ENCODE measurements at regions not wholly inside any gene's neighbourhood (a gene's known extent, or its start where the extent isn't known, plus 50 kb on each side); places are given as distances from the start of the nearest gene placed in this dataset.
A peak's percentile ranks its signal among the peaks of the same experiment; 100 is the strongest.

DNA sequence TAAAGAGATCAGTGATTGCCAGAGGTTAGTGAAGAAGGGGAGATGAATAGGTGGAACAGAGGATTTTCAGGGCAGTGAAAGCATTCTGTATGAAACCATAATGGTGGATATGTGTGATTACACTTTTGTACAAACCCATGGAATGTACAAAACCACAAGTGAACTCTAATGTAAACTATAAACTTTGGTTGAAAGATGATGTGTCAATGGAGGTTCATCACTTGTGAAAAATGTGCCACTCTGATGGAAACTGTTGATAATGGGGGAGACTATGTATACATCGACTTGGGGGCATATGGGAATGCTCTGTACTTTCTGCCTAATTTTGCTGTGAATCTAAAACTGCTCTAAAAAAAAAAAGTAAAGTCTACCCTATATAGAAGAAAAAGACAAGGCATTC is 68.7 kb upstream of the ARHGEF3 start:
- peak; percentile 59 for DNase-seq (ENCODE audit: low read depth)
- TF ChIP-seq, protein P1, sequence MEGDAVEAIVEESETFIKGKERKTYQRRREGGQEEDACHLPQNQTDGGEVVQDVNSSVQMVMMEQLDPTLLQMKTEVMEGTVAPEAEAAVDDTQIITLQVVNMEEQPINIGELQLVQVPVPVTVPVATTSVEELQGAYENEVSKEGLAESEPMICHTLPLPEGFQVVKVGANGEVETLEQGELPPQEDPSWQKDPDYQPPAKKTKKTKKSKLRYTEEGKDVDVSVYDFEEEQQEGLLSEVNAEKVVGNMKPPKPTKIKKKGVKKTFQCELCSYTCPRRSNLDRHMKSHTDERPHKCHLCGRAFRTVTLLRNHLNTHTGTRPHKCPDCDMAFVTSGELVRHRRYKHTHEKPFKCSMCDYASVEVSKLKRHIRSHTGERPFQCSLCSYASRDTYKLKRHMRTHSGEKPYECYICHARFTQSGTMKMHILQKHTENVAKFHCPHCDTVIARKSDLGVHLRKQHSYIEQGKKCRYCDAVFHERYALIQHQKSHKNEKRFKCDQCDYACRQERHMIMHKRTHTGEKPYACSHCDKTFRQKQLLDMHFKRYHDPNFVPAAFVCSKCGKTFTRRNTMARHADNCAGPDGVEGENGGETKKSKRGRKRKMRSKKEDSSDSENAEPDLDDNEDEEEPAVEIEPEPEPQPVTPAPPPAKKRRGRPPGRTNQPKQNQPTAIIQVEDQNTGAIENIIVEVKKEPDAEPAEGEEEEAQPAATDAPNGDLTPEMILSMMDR (IDR thresholded peaks at IDR 0.05; ENCODE audit: insufficient read depth, low read depth, low read length): no peak
- no peak overlapping the region for H3K4me3 ChIP-seq (ENCODE audit: low read depth, low read length)

GRCh38 chr3:56869157-56869889 is 67.6 kb upstream of the ARHGEF3 start:
- peak; percentile 28 for DNase-seq (ENCODE audit: low read depth)
- TF ChIP-seq, protein P1 (IDR thresholded peaks at IDR 0.05; ENCODE audit: insufficient read depth, low read depth, low read length): no peak
- H3K4me3 ChIP-seq (ENCODE audit: low read depth, low read length): no peak overlapping the region

- no peak for DNase-seq (ENCODE audit: low read depth)
- TF ChIP-seq, protein P1 (IDR thresholded peaks at IDR 0.05; ENCODE audit: insufficient read depth, low read depth, low read length): no peak
- no peak overlapping the region for H3K4me3 ChIP-seq (ENCODE audit: low read depth, low read length)
These were observed 67.0 kb upstream of the ARHGEF3 start for GRCh38 chr3:56868706-56869105.

GRCh38 chr3:56867671-56868070 is 65.9 kb upstream of the ARHGEF3 start:
- no peak for DNase-seq (ENCODE audit: low read depth)
- TF ChIP-seq, protein P1 (IDR thresholded peaks at IDR 0.05; ENCODE audit: insufficient read depth, low read depth, low read length): no peak

GRCh38 chr3:56864918-56865524 is 63.3 kb upstream of the ARHGEF3 start:
- H3K4me3 ChIP-seq (ENCODE audit: low read depth, low read length): no peak overlapping the region
- TF ChIP-seq, protein P1 (IDR thresholded peaks at IDR 0.05; ENCODE audit: insufficient read depth, low read depth, low read length): no peak
- no peak for DNase-seq (ENCODE audit: low read depth)

More at GRCh38 chr3:56867671-56868070, 65.9 kb upstream of the ARHGEF3 start:
- no peak overlapping the region for H3K4me3 ChIP-seq (ENCODE audit: low read depth, low read length)

- TF ChIP-seq, protein P1 (IDR thresholded peaks at IDR 0.05; ENCODE audit: insufficient read depth, low read depth, low read length): no peak
- H3K4me3 ChIP-seq (ENCODE audit: low read depth, low read length): no peak overlapping the region
- no peak for DNase-seq (ENCODE audit: low read depth)
These were observed 62.3 kb upstream of the ARHGEF3 start for GRCh38 chr3:56864090-56864489.
